Hepatocyte (in vitro differentiated cells): ENCODE measurements at regions not wholly inside any gene's neighbourhood (a gene's known extent, or its start where the extent isn't known, plus 50 kb on each side); places are given as distances from the start of the nearest gene placed in this dataset.

Source experiments
- DNase-seq: peaks from one replicate; pipeline ENCODE4 v3.0.0-alpha.2; 2016; ENCODE audit warnings: low spot score
- H2AFZ ChIP-seq: fragments of 200-600 bp; sonication (generic); 2 replicates; pipeline ENCODE4 v1.6.0; 2016; ENCODE audit warnings: antibody characterized with exemption, mild to moderate bottlenecking
- H3K27ac ChIP-seq: fragments of 200-600 bp; sonication (generic); 2 replicates; pipeline ENCODE4 v1.5.1; 2016; ENCODE audit warnings: mild to moderate bottlenecking
- H3K27me3 ChIP-seq: fragments of 200-600 bp; sonication (generic); 2 replicates; pipeline ENCODE4 v1.6.1; 2016
- H3K36me3 ChIP-seq: fragments of 200-600 bp; sonication (generic); replicated peaks from 2 replicates; pipeline ENCODE4 v1.5.1; 2016; ENCODE audit warnings: low read depth; ENCODE audit not compliant: insufficient read depth
- H3K4me1 ChIP-seq: fragments of 200-600 bp; sonication (generic); 2 replicates; pipeline ENCODE4 v1.5.1; 2016; ENCODE audit warnings: mild to moderate bottlenecking, moderate library complexity; ENCODE audit not compliant: insufficient read depth
- H3K4me2 ChIP-seq: fragments of 200-600 bp; sonication (generic); 2 replicates; pipeline ENCODE4 v1.6.0; 2016
- H3K4me3 ChIP-seq: fragments of 200-600 bp; sonication (generic); 2 replicates; pipeline ENCODE4 v1.5.1; 2016; ENCODE audit warnings: mild to moderate bottlenecking
- H3K79me2 ChIP-seq: fragments of 200-600 bp; sonication (generic); 2 replicates; pipeline ENCODE4 v1.6.0; 2017; ENCODE audit warnings: mild to moderate bottlenecking
- H3K9me2 ChIP-seq: fragments of 200-600 bp; sonication (generic); replicated peaks from 2 replicates; pipeline ENCODE4 v1.6.0; 2017; ENCODE audit warnings: mild to moderate bottlenecking; ENCODE audit not compliant: insufficient read depth
- H3K9me3 ChIP-seq: fragments of 200-600 bp; sonication (generic); 2 replicates; pipeline ENCODE4 v1.5.1; 2016; ENCODE audit warnings: low read depth, mild to moderate bottlenecking
- H4K20me1 ChIP-seq: fragments of 200-600 bp; sonication (generic); 2 replicates; pipeline ENCODE4 v1.6.0; 2016; ENCODE audit warnings: mild to moderate bottlenecking; ENCODE audit not compliant: insufficient read depth, poor library complexity, severe bottlenecking
- CTCF ChIP-seq: fragments of 200-600 bp; sonication (generic); IDR thresholded peaks from 2 replicates; pipeline ENCODE4 v1.5.1; 2016; ENCODE audit warnings: antibody characterized with exemption, mild to moderate bottlenecking; ENCODE audit not compliant: poor library complexity
- EZH2 ChIP-seq: fragments of 200-600 bp; sonication (generic); IDR thresholded peaks from 2 replicates; pipeline ENCODE4 v1.6.1; 2016; ENCODE audit warnings: antibody characterized with exemption, mild to moderate bottlenecking, borderline replicate concordance
- EZH2phosphoT487 ChIP-seq: fragments of 200-600 bp; sonication (generic); IDR thresholded peaks from one replicate; pipeline ENCODE4 v1.6.1; 2018; ENCODE audit warnings: antibody characterized with exemption, mild to moderate bottlenecking, low read depth, moderate library complexity; ENCODE audit not compliant: unreplicated experiment, severe bottlenecking
- WGBS: methylation state at CpG from one replicate; pipeline ENCODE4 v1.1.6; 2016; ENCODE audit warnings: low lambda C conversion rate; ENCODE audit errors: missing lambda C conversion rate; 5-methylcytosine and 5-hydroxymethylcytosine counted together

- Histone ChIP-seq H3K4me1 (no peaks in the 10 kb centered on the region), H3K9me3 (no peaks in the 10 kb centered on the region), H2AFZ (no peak overlapping the region), H3K36me3 (no peaks in the 10 kb centered on the region), H3K4me2 (no peak overlapping the region), H3K27me3 (peaks cover 13% of the 10 kb centered on the region), H4K20me1 (no peaks in the 10 kb centered on the region), H3K79me2 (no peaks in the 10 kb centered on the region), H3K27ac (no peak overlapping the region), H3K9me2 (no peaks in the 10 kb centered on the region), H3K4me3 (no peak overlapping the region)
- WGBS: 22% methylated on average over 6 of the region's 6 CpGs
- TF ChIP-seq EZH2 (no peak), EZH2phosphoT487 (no peak), CTCF (no peak)
- peak; percentile 27 for DNase-seq
These were observed 195.5 kb upstream of the NFIA start for GRCh38 chr1:60886793-60887331.

GRCh38 chr1:60886090-60886489, 196.3 kb upstream of the NFIA start:
- TF ChIP-seq EZH2: no peak
- TF ChIP-seq CTCF: no peak
- TF ChIP-seq EZH2phosphoT487: no peak
- no peaks in the 10 kb centered on the region for H3K9me3 ChIP-seq
- H3K4me1 ChIP-seq: no peaks in the 10 kb centered on the region
- WGBS: 81% methylated on average over 1 of the region's 1 CpG
- no peak for DNase-seq
- H2AFZ ChIP-seq: no peak overlapping the region
- H3K9me2 ChIP-seq: no peaks in the 10 kb centered on the region
- no peak overlapping the region for H3K4me2 ChIP-seq
- H3K36me3 ChIP-seq: no peaks in the 10 kb centered on the region
- H3K4me3 ChIP-seq: no peak overlapping the region
- H3K27ac ChIP-seq: no peak overlapping the region
- no peaks in the 10 kb centered on the region for H3K79me2 ChIP-seq
- H4K20me1 ChIP-seq: no peaks in the 10 kb centered on the region
- H3K27me3 ChIP-seq: peaks cover 13% of the 10 kb centered on the region

- 93% methylated on average over 2 of the region's 2 CpGs for WGBS
- H3K9me3 ChIP-seq: no peaks in the 10 kb centered on the region
- TF ChIP-seq EZH2phosphoT487 (no peak), EZH2 (no peak), CTCF (no peak)
- no peak overlapping the region for H3K4me3 ChIP-seq
- no peak overlapping the region for H3K4me2 ChIP-seq
- no peak for DNase-seq
- no peak overlapping the region for H2AFZ ChIP-seq
- H3K9me2 ChIP-seq: no peaks in the 10 kb centered on the region
- H3K27ac ChIP-seq: no peak overlapping the region
- no peaks in the 10 kb centered on the region for H3K36me3 ChIP-seq
- H4K20me1 ChIP-seq: no peaks in the 10 kb centered on the region
- H3K27me3 ChIP-seq: no peaks in the 10 kb centered on the region
- H3K79me2 ChIP-seq: no peaks in the 10 kb centered on the region
- no peaks in the 10 kb centered on the region for H3K4me1 ChIP-seq
These were observed 202.2 kb upstream of the NFIA start for GRCh38 chr1:60880202-60880601.

- no peak for TF ChIP-seq EZH2phosphoT487
- TF ChIP-seq EZH2: no peak
- no peak for TF ChIP-seq CTCF
- 84% methylated on average over 1 of the region's 1 CpG for WGBS
- H3K4me3 ChIP-seq: no peak overlapping the region
- no peak overlapping the region for H3K4me2 ChIP-seq
- H3K9me2 ChIP-seq: no peaks in the 10 kb centered on the region
- H3K9me3 ChIP-seq: no peaks in the 10 kb centered on the region
- no peaks in the 10 kb centered on the region for H3K4me1 ChIP-seq
- H3K27me3 ChIP-seq: no peaks in the 10 kb centered on the region
- no peak overlapping the region for H2AFZ ChIP-seq
- no peaks in the 10 kb centered on the region for H4K20me1 ChIP-seq
- no peak overlapping the region for H3K27ac ChIP-seq
- H3K79me2 ChIP-seq: no peaks in the 10 kb centered on the region
- DNase-seq: no peak
- no peaks in the 10 kb centered on the region for H3K36me3 ChIP-seq
These were observed 204.0 kb upstream of the NFIA start for GRCh38 chr1:60878323-60878722.
